GM23338 (cell line): ENCODE measurements at regions not wholly inside any gene's neighbourhood (a gene's known extent, or its start where the extent isn't known, plus 50 kb on each side); places are given as distances from the start of the nearest gene placed in this dataset.

Experiments
- ATAC-seq: fragments of 200-7000 bp; cut with Tn5 transposase; 3 replicates; pipeline ENCODE4 v1.9.1; 2020
- DNase-seq: peaks from one replicate; pipeline ENCODE4 v3.0.0-alpha.2; 2015; ENCODE audit warnings: low spot score
- H2AFZ ChIP-seq: fragments of 200-600 bp; sonication (generic); 2 replicates; pipeline ENCODE4 v1.8.0; 2016; ENCODE audit warnings: antibody characterized with exemption, mild to moderate bottlenecking, moderate library complexity
- H3F3A ChIP-seq: fragments of 200-600 bp; sonication (generic); replicated peaks from 2 replicates; pipeline ENCODE4 v1.8.0; 2017; ENCODE audit warnings: antibody characterized with exemption, mixed run types, low read depth
- H3K27ac ChIP-seq: fragments of 200-600 bp; sonication (generic); 2 replicates; pipeline ENCODE4 v1.6.1; 2016; ENCODE audit warnings: low read depth
- H3K27me3 ChIP-seq: fragments of 200-600 bp; sonication (generic); 2 replicates; pipeline ENCODE4 v1.8.0; 2016; ENCODE audit warnings: mild to moderate bottlenecking, mixed run types, moderate library complexity; ENCODE audit not compliant: insufficient read depth
- H3K36me3 ChIP-seq: fragments of 200-600 bp; sonication (generic); 2 replicates; pipeline ENCODE4 v1.8.0; 2016; ENCODE audit warnings: mild to moderate bottlenecking; ENCODE audit not compliant: insufficient read depth
- H3K4me1 ChIP-seq: fragments of 200-600 bp; sonication (generic); 2 replicates; pipeline ENCODE4 v1.8.0; 2016; ENCODE audit warnings: mild to moderate bottlenecking, moderate library complexity; ENCODE audit not compliant: insufficient read depth
- H3K4me2 ChIP-seq: fragments of 200-600 bp; sonication (generic); 2 replicates; pipeline ENCODE4 v1.7.1; 2017; ENCODE audit warnings: mixed run types
- H3K4me3 ChIP-seq: fragments of 200-600 bp; sonication (generic); 2 replicates; pipeline ENCODE4 v1.6.1; 2016; ENCODE audit warnings: mixed run types
- H3K79me2 ChIP-seq: fragments of 200-600 bp; sonication (generic); replicated peaks from 2 replicates; pipeline ENCODE4 v1.8.0; 2017; ENCODE audit warnings: mild to moderate bottlenecking; ENCODE audit not compliant: insufficient read depth
- H3K9me2 ChIP-seq: fragments of 200-600 bp; sonication (generic); 2 replicates; pipeline ENCODE4 v1.8.0; 2017; ENCODE audit not compliant: insufficient read depth
- H4K20me1 ChIP-seq: fragments of 200-600 bp; sonication (generic); replicated peaks from 2 replicates; pipeline ENCODE4 v1.8.0; 2017; ENCODE audit warnings: mild to moderate bottlenecking; ENCODE audit not compliant: insufficient read depth
- H3K27ac Mint-ChIP-seq: 2 replicates; pipeline ENCODE4 v1.8.0; 2020; ENCODE audit warnings: inconsistent platforms, mild to moderate bottlenecking, moderate library complexity, mixed read lengths
- H3K27me3 Mint-ChIP-seq: 3 replicates; pipeline ENCODE4 v1.8.0; 2022; ENCODE audit warnings: low read depth, mild to moderate bottlenecking, moderate library complexity, mixed read lengths, inconsistent platforms; ENCODE audit not compliant: insufficient read depth, poor library complexity
- H3K36me3 Mint-ChIP-seq: 3 replicates; pipeline ENCODE4 v1.8.0; 2021; ENCODE audit warnings: low read depth, mild to moderate bottlenecking, inconsistent platforms, moderate library complexity, mixed read lengths
- H3K4me1 Mint-ChIP-seq: 3 replicates; pipeline ENCODE4 v1.8.0; 2020; ENCODE audit warnings: mild to moderate bottlenecking, inconsistent platforms, mixed read lengths
- H3K4me3 Mint-ChIP-seq: 3 replicates; pipeline ENCODE4 v1.8.0; 2021; ENCODE audit warnings: moderate library complexity, mild to moderate bottlenecking, inconsistent platforms, mixed read lengths
- H3K9me3 Mint-ChIP-seq: 3 replicates; pipeline ENCODE4 v1.8.0; 2020; ENCODE audit warnings: moderate library complexity, mild to moderate bottlenecking, inconsistent platforms, mixed read lengths
- EZH2 ChIP-seq: fragments of 200-600 bp; sonication (generic); IDR thresholded peaks from one replicate; pipeline ENCODE4 v1.8.0; 2017; ENCODE audit warnings: antibody characterized with exemption, mild to moderate bottlenecking, low read depth; ENCODE audit not compliant: unreplicated experiment
- EZH2phosphoT487 ChIP-seq: fragments of 200-600 bp; sonication (generic); IDR thresholded peaks from one replicate; pipeline ENCODE4 v1.8.1; 2018; ENCODE audit warnings: antibody characterized with exemption; ENCODE audit not compliant: unreplicated experiment
- JUNB ChIP-seq: IDR thresholded peaks from one replicate; pipeline ENCODE4 v1.6.1; 2016; ENCODE audit warnings: antibody characterized with exemption; ENCODE audit not compliant: unreplicated experiment
- NANOG ChIP-seq: IDR thresholded peaks from 2 replicates; pipeline ENCODE4 v1.6.1; 2016; ENCODE audit warnings: antibody characterized with exemption, borderline replicate concordance
- STAT1 ChIP-seq: IDR thresholded peaks from one replicate; pipeline ENCODE4 v1.6.1; 2016; ENCODE audit warnings: antibody characterized with exemption; ENCODE audit not compliant: unreplicated experiment
- TF ChIP-seq, protein P1 (sequence below): IDR thresholded peaks from 2 replicates; pipeline ENCODE4 v1.6.1; 2016; ENCODE audit warnings: antibody characterized with exemption
- TF ChIP-seq, protein P2 (sequence below): fragments of 250-450 bp; sonication (Bioruptor Pico); IDR thresholded peaks from 2 replicates; pipeline ENCODE4 v1.5.0; 2020; ENCODE audit warnings: mild to moderate bottlenecking, moderate library complexity

DNA sequence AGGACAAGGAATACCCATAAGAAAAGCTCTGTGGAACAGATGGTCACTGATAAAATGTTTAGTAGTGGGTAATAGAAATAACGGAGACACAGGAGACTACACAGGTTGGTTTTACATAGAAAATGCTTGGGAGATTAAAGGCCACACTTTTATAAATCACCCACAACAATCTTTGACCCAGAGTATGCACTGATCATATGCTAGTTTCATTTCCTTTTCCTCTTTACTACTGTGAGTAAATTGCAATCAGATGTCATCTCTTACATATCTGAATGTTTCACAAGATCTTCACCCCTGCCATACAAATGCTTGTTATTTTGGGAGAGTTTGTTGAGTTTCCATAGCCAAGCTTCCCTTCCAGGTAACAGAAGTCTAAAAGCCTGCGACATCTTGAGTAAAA, 978.4 kb upstream of the KLHL29 start:
- Mint-ChIP-seq H3K4me1 (no peaks in the 10 kb centered on the region), H3K27me3 (no peaks in the 10 kb centered on the region), H3K27ac (no peak overlapping the region), H3K4me3 (no peak overlapping the region), H3K9me3 (no peaks in the 10 kb centered on the region), H3K36me3 (no peaks in the 10 kb centered on the region)
- H3K4me3 ChIP-seq, result no peak overlapping the region
- ATAC-seq (no peak), DNase-seq (no peak)
- no peaks in the 10 kb centered on the region for H3K79me2 ChIP-seq
- no peaks in the 10 kb centered on the region for H3K4me1 ChIP-seq
- H4K20me1 ChIP-seq, result no peaks in the 10 kb centered on the region
- H3F3A ChIP-seq, result no peaks in the 10 kb centered on the region
- H3K36me3 ChIP-seq, result no peaks in the 10 kb centered on the region
- H3K4me2 ChIP-seq, result no peak overlapping the region
- TF ChIP-seq JUNB (no peak), EZH2 (no peak)
- TF ChIP-seq, protein P1, sequence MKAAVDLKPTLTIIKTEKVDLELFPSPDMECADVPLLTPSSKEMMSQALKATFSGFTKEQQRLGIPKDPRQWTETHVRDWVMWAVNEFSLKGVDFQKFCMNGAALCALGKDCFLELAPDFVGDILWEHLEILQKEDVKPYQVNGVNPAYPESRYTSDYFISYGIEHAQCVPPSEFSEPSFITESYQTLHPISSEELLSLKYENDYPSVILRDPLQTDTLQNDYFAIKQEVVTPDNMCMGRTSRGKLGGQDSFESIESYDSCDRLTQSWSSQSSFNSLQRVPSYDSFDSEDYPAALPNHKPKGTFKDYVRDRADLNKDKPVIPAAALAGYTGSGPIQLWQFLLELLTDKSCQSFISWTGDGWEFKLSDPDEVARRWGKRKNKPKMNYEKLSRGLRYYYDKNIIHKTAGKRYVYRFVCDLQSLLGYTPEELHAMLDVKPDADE, result no peak
- H3K9me2 ChIP-seq, result no peaks in the 10 kb centered on the region; the same call in 1 of the 2 replicates
- no peaks in the 10 kb centered on the region for H3K27me3 ChIP-seq
- H2AFZ ChIP-seq, result no peak overlapping the region
- H3K27ac ChIP-seq, result no peak overlapping the region

DNA sequence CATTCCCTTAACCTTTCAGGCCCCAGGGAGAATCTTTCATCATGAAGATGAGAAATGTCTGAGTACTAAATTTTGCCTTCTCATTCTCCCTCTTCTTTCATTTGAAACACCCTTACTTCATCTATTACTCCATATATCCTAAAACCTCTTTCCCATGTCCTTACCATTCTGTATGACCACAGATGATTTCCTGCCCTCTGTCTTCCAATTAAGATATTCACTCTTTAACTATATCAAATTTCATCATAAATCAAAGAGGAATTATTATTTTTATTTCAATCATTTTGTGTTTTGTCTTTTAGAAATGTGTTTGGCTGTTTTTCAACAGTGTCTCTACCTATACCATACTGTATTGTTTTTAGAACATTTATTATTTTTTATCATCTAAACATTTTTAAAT, 964.9 kb upstream of the KLHL29 start:
- Mint-ChIP-seq H3K27me3 (peaks cover 4% of the 10 kb centered on the region), H3K27ac (no peak overlapping the region)

More for the DNA sequence above, 964.9 kb upstream of the KLHL29 start:
- Histone ChIP-seq H3K4me1 (no peaks in the 10 kb centered on the region), H3K36me3 (peaks cover 3% of the 10 kb centered on the region; the same call in 1 of the 2 replicates), H3K4me2 (no peak overlapping the region), H3K27ac (no peak overlapping the region), H3K27me3 (no peaks in the 10 kb centered on the region), H3K4me3 (no peak overlapping the region), H3F3A (no peaks in the 10 kb centered on the region), H3K79me2 (no peaks in the 10 kb centered on the region), H2AFZ (no peak overlapping the region), H3K9me2 (no peaks in the 10 kb centered on the region), H4K20me1 (no peaks in the 10 kb centered on the region)
- H3K9me3 Mint-ChIP-seq, result peaks cover 32% of the 10 kb centered on the region
- TF ChIP-seq NANOG (no peak), STAT1 (no peak), EZH2phosphoT487 (no peak)
- TF ChIP-seq, protein P2, sequence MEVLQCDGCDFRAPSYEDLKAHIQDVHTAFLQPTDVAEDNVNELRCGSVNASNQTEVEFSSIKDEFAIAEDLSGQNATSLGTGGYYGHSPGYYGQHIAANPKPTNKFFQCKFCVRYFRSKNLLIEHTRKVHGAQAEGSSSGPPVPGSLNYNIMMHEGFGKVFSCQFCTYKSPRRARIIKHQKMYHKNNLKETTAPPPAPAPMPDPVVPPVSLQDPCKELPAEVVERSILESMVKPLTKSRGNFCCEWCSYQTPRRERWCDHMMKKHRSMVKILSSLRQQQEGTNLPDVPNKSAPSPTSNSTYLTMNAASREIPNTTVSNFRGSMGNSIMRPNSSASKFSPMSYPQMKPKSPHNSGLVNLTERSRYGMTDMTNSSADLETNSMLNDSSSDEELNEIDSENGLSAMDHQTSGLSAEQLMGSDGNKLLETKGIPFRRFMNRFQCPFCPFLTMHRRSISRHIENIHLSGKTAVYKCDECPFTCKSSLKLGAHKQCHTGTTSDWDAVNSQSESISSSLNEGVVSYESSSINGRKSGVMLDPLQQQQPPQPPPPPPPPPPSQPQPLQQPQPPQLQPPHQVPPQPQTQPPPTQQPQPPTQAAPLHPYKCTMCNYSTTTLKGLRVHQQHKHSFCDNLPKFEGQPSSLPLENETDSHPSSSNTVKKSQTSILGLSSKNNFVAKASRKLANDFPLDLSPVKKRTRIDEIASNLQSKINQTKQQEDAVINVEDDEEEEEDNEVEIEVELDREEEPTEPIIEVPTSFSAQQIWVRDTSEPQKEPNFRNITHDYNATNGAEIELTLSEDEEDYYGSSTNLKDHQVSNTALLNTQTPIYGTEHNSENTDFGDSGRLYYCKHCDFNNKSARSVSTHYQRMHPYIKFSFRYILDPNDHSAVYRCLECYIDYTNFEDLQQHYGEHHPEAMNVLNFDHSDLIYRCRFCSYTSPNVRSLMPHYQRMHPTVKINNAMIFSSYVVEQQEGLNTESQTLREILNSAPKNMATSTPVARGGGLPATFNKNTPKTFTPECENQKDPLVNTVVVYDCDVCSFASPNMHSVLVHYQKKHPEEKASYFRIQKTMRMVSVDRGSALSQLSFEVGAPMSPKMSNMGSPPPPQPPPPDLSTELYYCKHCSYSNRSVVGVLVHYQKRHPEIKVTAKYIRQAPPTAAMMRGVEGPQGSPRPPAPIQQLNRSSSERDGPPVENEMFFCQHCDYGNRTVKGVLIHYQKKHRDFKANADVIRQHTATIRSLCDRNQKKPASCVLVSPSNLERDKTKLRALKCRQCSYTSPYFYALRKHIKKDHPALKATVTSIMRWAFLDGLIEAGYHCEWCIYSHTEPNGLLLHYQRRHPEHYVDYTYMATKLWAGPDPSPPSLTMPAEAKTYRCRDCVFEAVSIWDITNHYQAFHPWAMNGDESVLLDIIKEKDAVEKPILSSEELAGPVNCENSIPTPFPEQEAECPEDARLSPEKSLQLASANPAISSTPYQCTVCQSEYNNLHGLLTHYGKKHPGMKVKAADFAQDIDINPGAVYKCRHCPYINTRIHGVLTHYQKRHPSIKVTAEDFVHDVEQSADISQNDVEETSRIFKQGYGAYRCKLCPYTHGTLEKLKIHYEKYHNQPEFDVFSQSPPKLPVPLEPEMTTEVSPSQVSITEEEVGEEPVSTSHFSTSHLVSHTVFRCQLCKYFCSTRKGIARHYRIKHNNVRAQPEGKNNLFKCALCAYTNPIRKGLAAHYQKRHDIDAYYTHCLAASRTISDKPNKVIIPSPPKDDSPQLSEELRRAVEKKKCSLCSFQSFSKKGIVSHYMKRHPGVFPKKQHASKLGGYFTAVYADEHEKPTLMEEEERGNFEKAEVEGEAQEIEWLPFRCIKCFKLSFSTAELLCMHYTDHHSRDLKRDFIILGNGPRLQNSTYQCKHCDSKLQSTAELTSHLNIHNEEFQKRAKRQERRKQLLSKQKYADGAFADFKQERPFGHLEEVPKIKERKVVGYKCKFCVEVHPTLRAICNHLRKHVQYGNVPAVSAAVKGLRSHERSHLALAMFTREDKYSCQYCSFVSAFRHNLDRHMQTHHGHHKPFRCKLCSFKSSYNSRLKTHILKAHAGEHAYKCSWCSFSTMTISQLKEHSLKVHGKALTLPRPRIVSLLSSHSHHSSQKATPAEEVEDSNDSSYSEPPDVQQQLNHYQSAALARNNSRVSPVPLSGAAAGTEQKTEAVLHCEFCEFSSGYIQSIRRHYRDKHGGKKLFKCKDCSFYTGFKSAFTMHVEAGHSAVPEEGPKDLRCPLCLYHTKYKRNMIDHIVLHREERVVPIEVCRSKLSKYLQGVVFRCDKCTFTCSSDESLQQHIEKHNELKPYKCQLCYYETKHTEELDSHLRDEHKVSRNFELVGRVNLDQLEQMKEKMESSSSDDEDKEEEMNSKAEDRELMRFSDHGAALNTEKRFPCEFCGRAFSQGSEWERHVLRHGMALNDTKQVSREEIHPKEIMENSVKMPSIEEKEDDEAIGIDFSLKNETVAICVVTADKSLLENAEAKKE, result no peak
- TF ChIP-seq, protein P1, result no peak
- H3K4me3 Mint-ChIP-seq, result no peak overlapping the region
- H3K36me3 Mint-ChIP-seq, result peaks cover 18% of the 10 kb centered on the region
- no peak for DNase-seq
- no peaks in the 10 kb centered on the region for H3K4me1 Mint-ChIP-seq
- no peak for ATAC-seq
